Mesendoderm (in vitro differentiated cells): ENCODE measurements at regions not wholly inside any gene's neighbourhood (a gene's known extent, or its start where the extent isn't known, plus 50 kb on each side); places are given as distances from the start of the nearest gene placed in this dataset.
"Not testable (repeated sequence)": the region's sequence is repeated elsewhere in the genome, so short reads cannot be mapped to it uniquely, and the experiment has no call there.

Experiments used
- DNase-seq: peaks from one replicate; pipeline ENCODE4 v3.0.0; 2013
- H2AK5ac ChIP-seq: 2 replicates; pipeline ENCODE4 v1.6.1; 2013; ENCODE audit warnings: low read length, inconsistent platforms
- H2BK120ac ChIP-seq: 2 replicates; pipeline ENCODE4 v1.6.1; 2013; ENCODE audit warnings: low read depth, mild to moderate bottlenecking, low read length, moderate library complexity, mixed read lengths
- H2BK15ac ChIP-seq: replicated peaks from 2 replicates; pipeline ENCODE4 v1.6.1; 2013; ENCODE audit warnings: low read depth, mild to moderate bottlenecking, moderate library complexity
- H2BK5ac ChIP-seq: 2 replicates; pipeline ENCODE4 v1.6.1; 2013; ENCODE audit warnings: low read length, inconsistent platforms
- H3K18ac ChIP-seq: 2 replicates; pipeline ENCODE4 v1.6.1; 2013; ENCODE audit warnings: mild to moderate bottlenecking, low read length, mixed read lengths
- H3K23ac ChIP-seq: one replicate; pipeline ENCODE4 v1.6.1; 2013; ENCODE audit warnings: low read length
- H3K27ac ChIP-seq: 2 replicates; pipeline ENCODE4 v1.5.1; 2013; ENCODE audit warnings: low read depth, mild to moderate bottlenecking, inconsistent platforms, low read length, moderate library complexity
- H3K27me3 ChIP-seq: 2 replicates; pipeline ENCODE4 v1.6.1; 2013; ENCODE audit warnings: low read length, control low read depth, mild to moderate bottlenecking, inconsistent platforms; ENCODE audit not compliant: insufficient read depth, poor library complexity
- H3K36me3 ChIP-seq: 2 replicates; pipeline ENCODE4 v1.6.1; 2013; ENCODE audit warnings: low read length, inconsistent platforms; ENCODE audit not compliant: control insufficient read depth, insufficient read depth
- H3K4ac ChIP-seq: one replicate; pipeline ENCODE4 v1.6.1; 2013; ENCODE audit warnings: low read depth, mild to moderate bottlenecking, low read length, moderate library complexity
- H3K4me1 ChIP-seq: 2 replicates; pipeline ENCODE4 v1.6.1; 2013; ENCODE audit warnings: low read depth, low read length, inconsistent platforms; ENCODE audit not compliant: control insufficient read depth
- H3K4me2 ChIP-seq: 2 replicates; pipeline ENCODE4 v1.6.1; 2013; ENCODE audit warnings: low read length
- H3K4me3 ChIP-seq: 2 replicates; pipeline ENCODE4 v1.5.1; 2013; ENCODE audit warnings: mild to moderate bottlenecking, low read length
- H3K56ac ChIP-seq: one replicate; pipeline ENCODE4 v1.6.1; 2013; ENCODE audit warnings: low read length
- H3K79me1 ChIP-seq: 2 replicates; pipeline ENCODE4 v1.6.1; 2013; ENCODE audit warnings: low read length, inconsistent platforms
- H3K79me2 ChIP-seq: 2 replicates; pipeline ENCODE4 v1.6.1; 2013; ENCODE audit warnings: mild to moderate bottlenecking, low read length; ENCODE audit not compliant: control insufficient read depth, insufficient read depth
- H3K9ac ChIP-seq: 2 replicates; pipeline ENCODE4 v1.6.1; 2013; ENCODE audit warnings: low read length, inconsistent platforms
- H4K5ac ChIP-seq: one replicate; pipeline ENCODE4 v1.6.1; 2013; ENCODE audit warnings: low read length
- H4K8ac ChIP-seq: one replicate; pipeline ENCODE4 v1.6.1; 2013; ENCODE audit warnings: low read depth, mild to moderate bottlenecking, control low read depth, low read length, moderate library complexity
- WGBS: extraction: QIAGEN DNeasy Blood & Tissue Kit; methylation state at CpG from one replicate; pipeline ENCODE4 v1.1.7; 2013; ENCODE audit warnings: low lambda C conversion rate, missing lambda C conversion rate; ENCODE audit not compliant: insufficient coverage; ENCODE audit errors: extremely low coverage; 5-methylcytosine and 5-hydroxymethylcytosine counted together

DNA sequence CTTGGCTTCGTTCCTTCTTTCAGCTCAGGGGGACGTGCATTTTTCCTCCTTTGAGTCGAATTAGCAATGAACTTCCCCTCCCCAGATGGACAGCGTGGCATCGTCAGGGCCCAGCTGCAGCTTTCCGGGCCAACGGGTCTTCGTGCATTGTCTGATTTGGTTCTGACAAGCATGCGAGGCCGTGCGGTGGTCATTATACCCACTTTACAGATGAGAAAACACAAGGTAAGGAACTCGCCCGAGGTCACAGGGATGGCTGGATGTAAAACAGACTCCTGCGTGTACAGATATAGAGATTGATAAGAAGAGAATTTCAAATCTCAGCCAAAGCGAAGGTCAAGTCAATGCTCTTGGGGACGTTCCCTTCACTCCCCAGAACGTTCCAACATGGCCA lies 187.6 kb upstream of the SULF2 start:
- H3K23ac ChIP-seq = no peak overlapping the region
- no peaks in the 10 kb centered on the region for H3K79me2 ChIP-seq
- H4K8ac ChIP-seq = no peak overlapping the region
- H3K56ac ChIP-seq = peak overlapping the region; percentile 56
- peaks cover 2% of the 10 kb centered on the region for H3K4me1 ChIP-seq
- no peak overlapping the region for H3K9ac ChIP-seq
- no peak overlapping the region for H3K4ac ChIP-seq
- no peak overlapping the region for H3K4me2 ChIP-seq
- no peak overlapping the region for H3K4me3 ChIP-seq
- no CpG with 5 or more reads among the region's 17 CpGs for WGBS
- no peak overlapping the region for H4K5ac ChIP-seq
- DNase-seq = no peak
- no peak overlapping the region for H2BK15ac ChIP-seq
- H2BK120ac ChIP-seq = no peak overlapping the region
- H3K18ac ChIP-seq = no peak overlapping the region
- H3K36me3 ChIP-seq = no peaks in the 10 kb centered on the region
- no peaks in the 10 kb centered on the region for H3K79me1 ChIP-seq
- H3K27ac ChIP-seq = no peak overlapping the region
- no peaks in the 10 kb centered on the region for H3K27me3 ChIP-seq
- peak overlapping the region; percentile 48 for H2AK5ac ChIP-seq
- H2BK5ac ChIP-seq = no peak overlapping the region

GRCh38 chr20:47972297-47972915 lies 187.1 kb upstream of the SULF2 start:
- peak; percentile 77 for DNase-seq
- not testable (repeated sequence) for H3K27ac ChIP-seq, H3K27me3 ChIP-seq, H2BK120ac ChIP-seq, H3K4me1 ChIP-seq, H3K4me3 ChIP-seq, H3K4ac ChIP-seq, H2AK5ac ChIP-seq, H4K8ac ChIP-seq, H3K4me2 ChIP-seq, H3K79me1 ChIP-seq, H3K23ac ChIP-seq, H3K79me2 ChIP-seq, H3K36me3 ChIP-seq, H3K9ac ChIP-seq, H2BK15ac ChIP-seq, H2BK5ac ChIP-seq
- no CpG with 5 or more reads among the region's 26 CpGs for WGBS
- Histone ChIP-seq H4K5ac (peak overlapping the region; percentile 37), H3K56ac (peak overlapping the region; percentile 12), H3K18ac (peak overlapping the region; percentile 15)

DNA sequence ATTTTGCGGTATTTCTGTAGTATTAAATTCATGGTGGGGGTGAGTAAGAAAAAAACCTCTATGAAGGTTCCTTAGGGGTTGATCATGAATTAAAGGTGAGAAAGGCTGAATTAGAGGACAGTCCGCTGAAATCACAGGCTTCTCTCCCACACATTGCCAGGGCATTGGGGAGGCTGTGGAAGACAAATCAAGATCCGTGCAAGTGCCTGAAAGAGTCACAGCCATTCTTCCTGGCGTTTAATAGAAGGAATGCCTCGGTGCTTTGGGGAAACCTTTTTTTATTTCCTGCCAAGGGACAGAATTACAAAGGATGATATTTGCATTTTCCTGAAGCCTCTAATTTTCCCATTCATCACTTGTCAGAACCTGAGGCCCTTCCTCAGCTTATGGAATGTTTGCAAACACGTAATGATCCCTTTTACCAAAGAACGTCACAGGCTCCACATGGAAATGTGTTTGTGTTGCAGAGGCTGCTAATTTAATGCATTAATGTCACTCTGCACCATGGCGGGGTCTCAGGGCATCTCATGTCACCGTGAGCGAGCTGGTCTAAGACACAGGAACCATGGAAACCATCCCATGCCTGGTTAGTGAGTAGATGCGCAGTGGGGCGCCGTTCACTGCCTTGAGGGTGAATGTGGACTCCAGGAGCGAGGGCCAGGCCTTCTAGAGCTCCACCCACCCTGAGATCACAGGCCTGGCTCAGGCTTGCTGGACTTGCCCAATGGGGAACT lies 185.9 kb upstream of the SULF2 start:
- no peak overlapping the region for H2BK15ac ChIP-seq
- no peak overlapping the region for H3K9ac ChIP-seq
- peaks cover 2% of the 10 kb centered on the region for H3K4me1 ChIP-seq
- H3K18ac ChIP-seq = no peak overlapping the region
- no peak overlapping the region for H3K4me2 ChIP-seq
- H3K56ac ChIP-seq = no peak overlapping the region
- no peaks in the 10 kb centered on the region for H3K36me3 ChIP-seq
- no peak overlapping the region for H2BK120ac ChIP-seq
- no peak overlapping the region for H3K23ac ChIP-seq
- H3K4ac ChIP-seq = peak overlapping the region; percentile 6
- no peaks in the 10 kb centered on the region for H3K27me3 ChIP-seq
- no CpG with 5 or more reads among the region's 14 CpGs for WGBS
- H4K5ac ChIP-seq = no peak overlapping the region
- no peak overlapping the region for H3K4me3 ChIP-seq
- no peak overlapping the region for H2AK5ac ChIP-seq
- no peaks in the 10 kb centered on the region for H3K79me1 ChIP-seq
- no peaks in the 10 kb centered on the region for H3K79me2 ChIP-seq
- H4K8ac ChIP-seq = no peak overlapping the region
- no peak overlapping the region for H3K27ac ChIP-seq
- no peak for DNase-seq
- no peak overlapping the region for H2BK5ac ChIP-seq

DNA sequence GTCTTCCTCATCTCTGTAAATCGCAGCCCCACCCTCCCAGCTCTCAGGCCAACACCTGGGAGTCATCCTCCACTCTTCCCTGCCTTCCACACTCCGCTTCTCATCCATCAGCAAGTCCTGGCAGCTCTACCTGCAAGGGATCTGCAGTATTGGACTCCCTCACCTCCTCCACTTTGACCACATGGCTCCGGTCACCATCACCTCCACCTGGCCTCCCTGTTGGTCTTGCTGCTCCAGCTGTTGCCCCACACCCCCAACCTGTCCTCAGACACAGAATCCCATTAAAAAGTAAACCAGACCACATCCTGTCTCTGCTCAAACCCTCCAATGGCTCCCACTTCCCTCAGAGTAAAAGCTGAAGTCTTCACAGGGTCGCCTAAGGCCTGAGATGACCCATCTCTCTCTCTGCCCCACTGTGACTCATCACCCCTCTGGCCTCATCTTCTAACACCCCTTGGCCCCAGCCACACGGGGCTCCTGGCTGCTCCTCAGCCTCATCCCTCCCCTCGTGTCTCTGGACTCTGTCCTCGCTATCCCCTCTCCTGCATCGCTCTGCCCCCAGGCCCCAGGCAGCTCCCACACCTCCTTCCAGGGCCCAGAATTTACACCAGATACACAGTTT lies 185.1 kb upstream of the SULF2 start:
- Histone ChIP-seq H2BK120ac (no peak overlapping the region), H3K18ac (no peak overlapping the region), H3K4me3 (no peak overlapping the region), H3K27ac (no peak overlapping the region), H3K56ac (peak overlapping the region; percentile 57), H3K27me3 (no peaks in the 10 kb centered on the region), H3K4me2 (no peak overlapping the region), H3K4ac (no peak overlapping the region), H2AK5ac (peak overlapping the region; percentile 11), H3K79me1 (no peaks in the 10 kb centered on the region), H3K23ac (no peak overlapping the region), H3K4me1 (peaks cover 2% of the 10 kb centered on the region), H2BK5ac (no peak overlapping the region), H2BK15ac (no peak overlapping the region), H3K9ac (no peak overlapping the region), H3K36me3 (no peaks in the 10 kb centered on the region), H3K79me2 (no peaks in the 10 kb centered on the region), H4K8ac (no peak overlapping the region), H4K5ac (peak overlapping the region; percentile 8)
- no peak for DNase-seq
- WGBS = no CpG with 5 or more reads among the region's 8 CpGs

DNA sequence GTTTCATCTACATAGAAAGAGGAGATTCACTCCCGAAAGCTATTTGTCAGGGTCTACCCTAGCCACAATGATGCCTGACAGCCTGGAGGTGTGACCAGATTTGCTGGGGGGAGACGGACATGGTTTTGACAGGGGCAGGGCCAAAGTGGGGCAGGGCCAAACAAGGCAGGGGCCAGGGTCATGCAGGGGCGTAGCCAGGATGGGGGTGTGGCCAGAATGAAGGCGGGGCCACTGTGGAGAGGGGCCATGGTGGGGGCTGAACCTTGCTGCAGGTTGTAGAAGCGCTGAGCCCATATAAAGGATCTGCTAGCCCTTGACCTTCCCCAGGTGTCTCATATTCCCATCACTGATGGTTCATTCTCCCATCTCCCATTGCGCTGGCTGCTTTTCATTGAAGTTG lies 184.1 kb upstream of the SULF2 start:
- Histone ChIP-seq H3K79me1 (no peaks in the 10 kb centered on the region), H3K4ac (no peak overlapping the region), H2AK5ac (no peak overlapping the region), H3K4me2 (no peak overlapping the region), H3K27me3 (no peaks in the 10 kb centered on the region), H2BK120ac (no peak overlapping the region), H3K23ac (no peak overlapping the region), H3K9ac (no peak overlapping the region), H3K18ac (no peak overlapping the region), H4K5ac (no peak overlapping the region), H2BK5ac (no peak overlapping the region), H4K8ac (no peak overlapping the region), H3K4me1 (peaks cover 3% of the 10 kb centered on the region), H3K79me2 (no peaks in the 10 kb centered on the region), H3K36me3 (no peaks in the 10 kb centered on the region), H3K27ac (no peak overlapping the region), H2BK15ac (no peak overlapping the region), H3K56ac (no peak overlapping the region), H3K4me3 (no peak overlapping the region)
- DNase-seq = peak; percentile 45
- no CpG with 5 or more reads among the region's 6 CpGs for WGBS
